Activated B cell treated with CpG ODN at 0.5 μM for 24 hours (primary cell): ENCODE measurements at regions not wholly inside any gene's neighbourhood (a gene's known extent, or its start where the extent isn't known, plus 50 kb on each side); places are given as distances from the start of the nearest gene placed in this dataset.

Experiments
- ATAC-seq: fragments of 200-7000 bp; cut with Tn5 transposase; one replicate; pipeline ENCODE4 v1.10.0; 2021; ENCODE audit warnings: low read depth, mild to moderate bottlenecking, moderate library complexity
- CTCF ChIA-PET: fragments of 350-600 bp; sonication (Branson Sonifier 250); formaldehyde crosslinking; loops from one replicate; lab custom pipeline; 2021; ENCODE audit warnings: antibody characterized with exemption; lab: Charles Lee
- POLR2A ChIA-PET: fragments of 350-600 bp; sonication (Branson Sonifier 250); formaldehyde crosslinking; loops from one replicate; lab custom pipeline; 2021; ENCODE audit warnings: antibody characterized with exemption; lab: Charles Lee
- DNase-seq: peaks from one replicate; pipeline ENCODE4 v3.0.0; 2022
- H3K27ac Mint-ChIP-seq: one replicate; pipeline ENCODE4 v1.8.0; 2020; ENCODE audit warnings: mixed read lengths
- H3K27me3 Mint-ChIP-seq: one replicate; pipeline ENCODE4 v1.8.0; 2021; ENCODE audit warnings: mixed read lengths
- H3K36me3 Mint-ChIP-seq: one replicate; pipeline ENCODE4 v1.8.0; 2021; ENCODE audit warnings: low read depth, mixed read lengths
- H3K4me1 Mint-ChIP-seq: one replicate; pipeline ENCODE4 v1.8.0; 2021; ENCODE audit warnings: mixed read lengths
- H3K4me3 Mint-ChIP-seq: one replicate; pipeline ENCODE4 v1.8.0; 2020; ENCODE audit warnings: mild to moderate bottlenecking, mixed read lengths
- H3K9me3 Mint-ChIP-seq: one replicate; pipeline ENCODE4 v1.8.0; 2020; ENCODE audit warnings: mixed read lengths
- CTCF ChIP-seq: fragments of 200-600 bp; IDR thresholded peaks from one replicate; pipeline ENCODE4 v1.8.0; 2022; ENCODE audit warnings: antibody characterized with exemption, mild to moderate bottlenecking
- intact Hi-C: fragments of 100-400 bp; cut with micrococcal nuclease; formaldehyde crosslinking; loops from one replicate; pipeline ENCODE4 v1.15.1; 2024

GRCh38 chr5:165026971-165027370 lies 1521.6 kb downstream of the MAT2B start:
- no peak for TF ChIP-seq CTCF
- no peak for DNase-seq
- no peak overlapping the region for H3K4me3 Mint-ChIP-seq
- H3K4me1 Mint-ChIP-seq: no peaks in the 10 kb centered on the region
- no peaks in the 10 kb centered on the region for H3K27me3 Mint-ChIP-seq
- intact Hi-C loops: no loop called here
- ChIA-PET CTCF (interaction anchor here (1.4 kb wide), 1 partner anchor 9 kb away, joined by 3 read pairs; no protein-coding TSS in a partner anchor), POLR2A (no interaction called here)
- ATAC-seq: no peak
- H3K27ac Mint-ChIP-seq: no peak overlapping the region
- no peaks in the 10 kb centered on the region for H3K36me3 Mint-ChIP-seq
- H3K9me3 Mint-ChIP-seq: peaks cover 2% of the 10 kb centered on the region

- Mint-ChIP-seq H3K27me3 (no peaks in the 10 kb centered on the region), H3K36me3 (no peaks in the 10 kb centered on the region), H3K27ac (no peak overlapping the region), H3K4me3 (no peak overlapping the region), H3K9me3 (peaks cover 2% of the 10 kb centered on the region), H3K4me1 (no peaks in the 10 kb centered on the region)
- POLR2A ChIA-PET: no interaction called here
- no peak for ATAC-seq
- no peak for DNase-seq
- intact Hi-C loops: no loop called here
- CTCF ChIA-PET: interaction anchor here (1.4 kb wide), 1 partner anchor 8 kb away, joined by 3 read pairs; no protein-coding TSS in a partner anchor
- no peak for TF ChIP-seq CTCF
Measured at GRCh38 chr5:165028356-165028755, 1522.9 kb downstream of the MAT2B start.

GRCh38 chr5:165029099-165029870 lies 1523.9 kb downstream of the MAT2B start:
- no peaks in the 10 kb centered on the region for H3K4me1 Mint-ChIP-seq
- H3K9me3 Mint-ChIP-seq: peaks cover 2% of the 10 kb centered on the region
- no peak overlapping the region for H3K4me3 Mint-ChIP-seq
- H3K27ac Mint-ChIP-seq: no peak overlapping the region
- no peak for DNase-seq
- H3K27me3 Mint-ChIP-seq: no peaks in the 10 kb centered on the region
- no peak for TF ChIP-seq CTCF
- H3K36me3 Mint-ChIP-seq: no peaks in the 10 kb centered on the region
- intact Hi-C loops: no loop called here
- ATAC-seq: no peak
- CTCF ChIA-PET: no interaction called here
- POLR2A ChIA-PET: no interaction called here

GRCh38 chr5:165030971-165031370 lies 1525.6 kb downstream of the MAT2B start:
- H3K36me3 Mint-ChIP-seq: no peaks in the 10 kb centered on the region
- H3K4me3 Mint-ChIP-seq: no peak overlapping the region
- no peaks in the 10 kb centered on the region for H3K27me3 Mint-ChIP-seq
- no peaks in the 10 kb centered on the region for H3K9me3 Mint-ChIP-seq
- no peaks in the 10 kb centered on the region for H3K4me1 Mint-ChIP-seq
- intact Hi-C loops: no loop called here
- POLR2A ChIA-PET: no interaction called here
- CTCF ChIA-PET: no interaction called here
- no peak for TF ChIP-seq CTCF
- DNase-seq (no peak), ATAC-seq (no peak)
- no peak overlapping the region for H3K27ac Mint-ChIP-seq

GRCh38 chr5:165031371-165031770 lies 1526.0 kb downstream of the MAT2B start:
- ATAC-seq: no peak
- Mint-ChIP-seq H3K27ac (no peak overlapping the region), H3K27me3 (no peaks in the 10 kb centered on the region), H3K9me3 (no peaks in the 10 kb centered on the region), H3K4me3 (no peak overlapping the region), H3K4me1 (no peaks in the 10 kb centered on the region), H3K36me3 (no peaks in the 10 kb centered on the region)
- CTCF ChIA-PET: no interaction called here
- no peak for TF ChIP-seq CTCF
- intact Hi-C loops: no loop called here
- POLR2A ChIA-PET: no interaction called here
- no peak for DNase-seq
